ENCODE measurements at regions not wholly inside any gene's neighbourhood (a gene's known extent, or its start where the extent isn't known, plus 50 kb on each side); places are given as distances from the start of the nearest gene placed in this dataset.
A peak's percentile ranks its signal among the peaks of the same experiment; 100 is the strongest.
"Not testable (repeated sequence)": the region's sequence is repeated elsewhere in the genome, so short reads cannot be mapped to it uniquely, and the experiment has no call there.

GRCh38 chr4:8691151-8691775 lies 98.7 kb downstream of the CPZ start:
- no peak for DNase-seq (ENCODE audit: low spot score)
- in situ Hi-C loops (cut with HindIII; ENCODE audit: low sequenced_read_pairs): no loop called here

- in situ Hi-C loops (cut with HindIII; ENCODE audit: low sequenced_read_pairs): no loop called here
- DNase-seq (ENCODE audit: low spot score): no peak
Measured at GRCh38 chr4:8690216-8691150, 97.9 kb downstream of the CPZ start.

GRCh38 chr4:8689741-8690140 lies 97.2 kb downstream of the CPZ start:
- no peak for DNase-seq (ENCODE audit: low spot score)
- in situ Hi-C loops (cut with HindIII; ENCODE audit: low sequenced_read_pairs): no loop called here

- no peak for DNase-seq (ENCODE audit: low spot score)
- in situ Hi-C loops (cut with HindIII; ENCODE audit: low sequenced_read_pairs): no loop called here
Measured at GRCh38 chr4:8688908-8689445, 96.4 kb downstream of the CPZ start.

GRCh38 chr4:8688041-8688907 lies 95.7 kb downstream of the CPZ start:
- in situ Hi-C loops (cut with HindIII; ENCODE audit: low sequenced_read_pairs): no loop called here
- DNase-seq (ENCODE audit: low spot score): peak; percentile 1

GRCh38 chr4:8687083-8687482 lies 94.5 kb downstream of the CPZ start:
- DNase-seq (ENCODE audit: low spot score): no peak
- in situ Hi-C loops (cut with HindIII; ENCODE audit: low sequenced_read_pairs): no loop called here

GRCh38 chr4:8685831-8686230 lies 93.3 kb downstream of the CPZ start:
- in situ Hi-C loops (cut with HindIII; ENCODE audit: low sequenced_read_pairs): no loop called here
- DNase-seq (ENCODE audit: low spot score): no peak

GRCh38 chr4:8683462-8683861 lies 90.9 kb downstream of the CPZ start:
- no peak for DNase-seq (ENCODE audit: low spot score)
- in situ Hi-C loops (cut with HindIII; ENCODE audit: low sequenced_read_pairs): no loop called here

GRCh38 chr4:8682725-8683124 lies 90.2 kb downstream of the CPZ start:
- in situ Hi-C loops (cut with HindIII; ENCODE audit: low sequenced_read_pairs): no loop called here
- no peak for DNase-seq (ENCODE audit: low spot score)

- no peak for DNase-seq (ENCODE audit: low spot score)
- in situ Hi-C loops (cut with HindIII; ENCODE audit: low sequenced_read_pairs): no loop called here
Measured at GRCh38 chr4:8682296-8682695, 89.7 kb downstream of the CPZ start.

- in situ Hi-C loops (cut with HindIII; ENCODE audit: low sequenced_read_pairs): no loop called here
- DNase-seq (ENCODE audit: low spot score): no peak
Measured at GRCh38 chr4:8681391-8681790, 88.8 kb downstream of the CPZ start.

GRCh38 chr4:8679032-8679431 lies 86.5 kb downstream of the CPZ start:
- in situ Hi-C loops (cut with HindIII; ENCODE audit: low sequenced_read_pairs): no loop called here
- no peak for DNase-seq (ENCODE audit: low spot score)

GRCh38 chr4:8676676-8677075 lies 84.1 kb downstream of the CPZ start:
- in situ Hi-C loops (cut with HindIII; ENCODE audit: low sequenced_read_pairs): no loop called here
- no peak for DNase-seq (ENCODE audit: low spot score)

GRCh38 chr4:8675906-8676305 lies 83.3 kb downstream of the CPZ start:
- DNase-seq (ENCODE audit: low spot score): no peak
- in situ Hi-C loops (cut with HindIII; ENCODE audit: low sequenced_read_pairs): no loop called here

- in situ Hi-C loops (cut with HindIII; ENCODE audit: low sequenced_read_pairs): no loop called here
- no peak for DNase-seq (ENCODE audit: low spot score)
Measured at GRCh38 chr4:8675383-8675782, 82.8 kb downstream of the CPZ start.

GRCh38 chr4:8674311-8674885 lies 81.8 kb downstream of the CPZ start:
- DNase-seq (ENCODE audit: low spot score): no peak
- in situ Hi-C loops (cut with HindIII; ENCODE audit: low sequenced_read_pairs): no loop called here

GRCh38 chr4:8673106-8673505 lies 80.5 kb downstream of the CPZ start:
- DNase-seq (ENCODE audit: low spot score); in situ Hi-C loops (cut with HindIII; ENCODE audit: low sequenced_read_pairs): not testable (repeated sequence)

GRCh38 chr4:8672486-8672885 lies 79.9 kb downstream of the CPZ start:
- in situ Hi-C loops (cut with HindIII; ENCODE audit: low sequenced_read_pairs): no loop called here
- no peak for DNase-seq (ENCODE audit: low spot score)

GRCh38 chr4:8671712-8672290 lies 79.2 kb downstream of the CPZ start:
- in situ Hi-C loops (cut with HindIII; ENCODE audit: low sequenced_read_pairs): no loop called here
- no peak for DNase-seq (ENCODE audit: low spot score)

Measured in G401 (cell line).